ENCODE measurements at regions not wholly inside any gene's neighbourhood (a gene's known extent, or its start where the extent isn't known, plus 50 kb on each side); places are given as distances from the start of the nearest gene placed in this dataset.

DNA sequence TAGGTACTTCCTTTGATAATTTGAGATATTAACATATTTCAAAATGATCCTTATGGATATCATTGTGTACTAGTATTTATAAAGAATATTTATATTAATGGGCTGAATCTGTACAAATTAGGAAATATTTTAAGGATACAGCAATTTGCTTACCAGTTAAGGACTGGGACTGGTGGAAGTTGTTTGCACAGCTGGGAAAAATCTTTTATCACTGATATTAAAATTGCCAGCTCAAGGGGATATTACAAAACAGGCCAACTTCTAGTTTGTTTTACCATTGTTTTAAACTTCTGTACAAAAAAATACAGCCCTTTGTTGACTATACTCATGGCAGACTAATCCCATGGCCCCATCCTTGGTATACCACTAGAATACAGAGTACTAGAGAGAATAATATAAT is 133.2 kb upstream of the DDHD1 start:
- H3K27ac Mint-ChIP-seq: no peak overlapping the region
- H3K4me3 Mint-ChIP-seq: no peak overlapping the region
- peaks cover 30% of the 10 kb centered on the region for H3K9me3 Mint-ChIP-seq
- no peak for DNase-seq
- no peaks in the 10 kb centered on the region for H3K36me3 Mint-ChIP-seq (ENCODE audit: low read depth)
- H3K4me1 Mint-ChIP-seq: no peaks in the 10 kb centered on the region
- TF ChIP-seq, protein P1, sequence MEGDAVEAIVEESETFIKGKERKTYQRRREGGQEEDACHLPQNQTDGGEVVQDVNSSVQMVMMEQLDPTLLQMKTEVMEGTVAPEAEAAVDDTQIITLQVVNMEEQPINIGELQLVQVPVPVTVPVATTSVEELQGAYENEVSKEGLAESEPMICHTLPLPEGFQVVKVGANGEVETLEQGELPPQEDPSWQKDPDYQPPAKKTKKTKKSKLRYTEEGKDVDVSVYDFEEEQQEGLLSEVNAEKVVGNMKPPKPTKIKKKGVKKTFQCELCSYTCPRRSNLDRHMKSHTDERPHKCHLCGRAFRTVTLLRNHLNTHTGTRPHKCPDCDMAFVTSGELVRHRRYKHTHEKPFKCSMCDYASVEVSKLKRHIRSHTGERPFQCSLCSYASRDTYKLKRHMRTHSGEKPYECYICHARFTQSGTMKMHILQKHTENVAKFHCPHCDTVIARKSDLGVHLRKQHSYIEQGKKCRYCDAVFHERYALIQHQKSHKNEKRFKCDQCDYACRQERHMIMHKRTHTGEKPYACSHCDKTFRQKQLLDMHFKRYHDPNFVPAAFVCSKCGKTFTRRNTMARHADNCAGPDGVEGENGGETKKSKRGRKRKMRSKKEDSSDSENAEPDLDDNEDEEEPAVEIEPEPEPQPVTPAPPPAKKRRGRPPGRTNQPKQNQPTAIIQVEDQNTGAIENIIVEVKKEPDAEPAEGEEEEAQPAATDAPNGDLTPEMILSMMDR (IDR thresholded peaks at IDR 0.05): no peak
- H3K27me3 Mint-ChIP-seq (ENCODE audit: low read depth, poor library complexity): no peaks in the 10 kb centered on the region

DNA sequence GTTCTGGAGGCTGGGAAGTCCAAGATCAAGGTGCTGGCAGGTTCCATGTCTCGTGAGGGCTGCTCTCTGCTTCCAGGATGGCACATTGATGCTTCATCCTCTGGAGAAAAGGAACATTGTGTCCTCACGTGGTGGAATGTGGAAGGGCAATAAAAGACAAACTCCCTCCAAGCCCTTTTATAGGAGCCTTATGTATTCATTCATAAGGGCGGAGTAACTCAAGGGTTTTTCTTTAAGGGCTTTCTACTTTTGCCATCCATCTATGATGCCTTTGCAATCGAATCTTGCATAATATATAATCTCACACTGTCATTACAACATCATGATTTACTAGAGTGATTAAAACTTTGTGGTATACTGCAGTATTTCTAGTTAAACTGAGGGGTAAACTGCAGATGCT is 132.7 kb upstream of the DDHD1 start:
- Mint-ChIP-seq H3K27ac (no peak overlapping the region), H3K27me3 (ENCODE audit: low read depth, poor library complexity) (no peaks in the 10 kb centered on the region), H3K36me3 (ENCODE audit: low read depth) (no peaks in the 10 kb centered on the region), H3K4me3 (no peak overlapping the region), H3K9me3 (peaks cover 32% of the 10 kb centered on the region), H3K4me1 (no peaks in the 10 kb centered on the region)
- no peak for DNase-seq
- TF ChIP-seq, protein P1 (IDR thresholded peaks at IDR 0.05): no peak

DNA sequence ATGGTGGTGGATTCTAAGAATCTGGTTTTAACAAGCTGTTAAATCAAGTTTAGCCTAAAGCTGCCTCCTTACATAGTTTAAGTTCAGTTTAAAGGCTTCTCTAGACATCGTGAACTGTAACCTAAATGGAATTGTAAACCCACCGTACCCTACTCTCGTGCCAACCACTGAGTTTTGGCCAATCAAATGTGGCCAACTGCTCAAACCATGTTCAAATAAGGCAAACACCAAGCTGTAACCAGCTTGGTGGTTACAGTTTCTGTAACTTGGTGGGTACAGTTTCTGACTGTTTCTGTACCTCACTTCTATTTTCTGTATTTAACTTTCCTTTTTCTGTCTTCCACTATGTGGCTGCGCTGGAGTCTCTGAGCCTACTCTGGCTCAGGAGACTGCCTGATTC is 131.9 kb upstream of the DDHD1 start:
- H3K4me1 Mint-ChIP-seq: no peaks in the 10 kb centered on the region
- H3K36me3 Mint-ChIP-seq (ENCODE audit: low read depth): no peaks in the 10 kb centered on the region
- no peaks in the 10 kb centered on the region for H3K27me3 Mint-ChIP-seq (ENCODE audit: low read depth, poor library complexity)
- TF ChIP-seq, protein P1 (IDR thresholded peaks at IDR 0.05): no peak
- H3K4me3 Mint-ChIP-seq: no peak overlapping the region
- H3K9me3 Mint-ChIP-seq: peaks cover 31% of the 10 kb centered on the region
- no peak overlapping the region for H3K27ac Mint-ChIP-seq
- DNase-seq: no peak

DNA sequence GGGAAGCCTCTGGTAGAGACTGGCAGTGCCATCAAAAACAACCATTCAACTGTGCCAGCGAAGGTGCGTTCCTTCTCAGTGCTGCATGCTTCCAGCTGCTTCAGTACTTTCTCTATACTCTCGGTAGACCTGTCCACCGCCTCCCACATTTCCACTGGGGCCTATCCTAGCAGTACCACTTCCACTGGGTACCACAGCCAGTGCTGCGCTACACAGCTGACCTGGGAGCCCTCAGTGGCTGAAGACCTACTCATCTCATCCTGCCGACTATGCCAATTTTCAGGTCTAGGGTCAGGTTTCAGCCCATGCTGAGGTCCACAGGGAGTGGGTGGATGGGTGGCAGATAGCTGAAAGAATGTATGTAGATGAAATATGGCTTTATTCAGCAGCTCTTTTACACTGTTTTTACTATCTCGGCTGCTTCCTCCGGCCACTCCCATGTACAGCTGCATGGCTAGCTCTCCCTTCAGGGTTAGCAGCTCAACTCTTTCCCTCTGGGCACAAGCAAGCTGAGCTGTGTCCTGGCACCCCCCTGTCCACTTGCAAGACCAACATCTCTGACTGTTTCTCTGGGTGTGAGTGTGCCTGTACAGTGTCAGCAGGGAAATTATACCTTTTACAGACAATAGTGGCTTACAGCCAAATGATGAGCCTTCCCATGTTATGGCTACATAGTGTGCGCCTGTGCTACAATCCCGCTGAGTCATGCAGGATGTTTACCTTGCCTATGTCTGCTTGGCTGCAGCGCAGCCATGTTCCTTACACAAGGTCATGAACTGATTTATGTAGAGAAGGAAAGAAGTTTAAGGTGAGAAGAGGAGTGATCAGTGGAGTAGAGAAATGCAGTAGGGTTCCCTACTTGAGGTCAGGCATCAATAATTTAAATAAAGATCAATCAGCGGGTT is 125.7 kb upstream of the DDHD1 start:
- DNase-seq: no peak
- no peaks in the 10 kb centered on the region for H3K4me1 Mint-ChIP-seq
- H3K27me3 Mint-ChIP-seq (ENCODE audit: low read depth, poor library complexity): no peaks in the 10 kb centered on the region
- H3K9me3 Mint-ChIP-seq: peaks cover 26% of the 10 kb centered on the region
- H3K27ac Mint-ChIP-seq: peak overlapping the region; percentile 29
- peaks cover 7% of the 10 kb centered on the region for H3K36me3 Mint-ChIP-seq (ENCODE audit: low read depth)
- TF ChIP-seq, protein P1 (IDR thresholded peaks at IDR 0.05): no peak
- no peak overlapping the region for H3K4me3 Mint-ChIP-seq

DNA sequence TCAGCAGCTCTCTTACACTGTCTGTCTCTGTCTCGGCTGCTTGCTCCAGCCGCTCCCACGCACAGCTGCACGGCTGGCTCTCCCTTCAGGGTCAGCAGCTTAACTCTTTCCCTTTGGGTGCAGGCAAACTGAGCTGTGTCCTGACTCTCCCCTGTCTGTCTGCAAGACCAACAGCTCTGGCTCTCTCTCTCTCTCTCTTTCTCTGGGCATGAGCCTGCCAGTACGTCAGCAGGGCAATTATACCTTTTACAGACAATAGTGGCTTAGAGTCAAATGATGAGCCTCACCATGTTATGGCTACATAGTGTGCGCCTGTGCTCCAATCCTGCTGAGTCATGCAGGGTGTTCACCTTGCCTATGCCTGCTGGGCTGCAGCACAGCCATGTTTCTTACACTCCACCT is 120.5 kb upstream of the DDHD1 start:
- Mint-ChIP-seq H3K27ac (no peak overlapping the region), H3K4me1 (no peaks in the 10 kb centered on the region), H3K4me3 (no peak overlapping the region), H3K9me3 (peaks cover 2% of the 10 kb centered on the region), H3K27me3 (ENCODE audit: low read depth, poor library complexity) (no peaks in the 10 kb centered on the region), H3K36me3 (ENCODE audit: low read depth) (no peaks in the 10 kb centered on the region)
- TF ChIP-seq, protein P1 (IDR thresholded peaks at IDR 0.05): no peak
- no peak for DNase-seq

DNA sequence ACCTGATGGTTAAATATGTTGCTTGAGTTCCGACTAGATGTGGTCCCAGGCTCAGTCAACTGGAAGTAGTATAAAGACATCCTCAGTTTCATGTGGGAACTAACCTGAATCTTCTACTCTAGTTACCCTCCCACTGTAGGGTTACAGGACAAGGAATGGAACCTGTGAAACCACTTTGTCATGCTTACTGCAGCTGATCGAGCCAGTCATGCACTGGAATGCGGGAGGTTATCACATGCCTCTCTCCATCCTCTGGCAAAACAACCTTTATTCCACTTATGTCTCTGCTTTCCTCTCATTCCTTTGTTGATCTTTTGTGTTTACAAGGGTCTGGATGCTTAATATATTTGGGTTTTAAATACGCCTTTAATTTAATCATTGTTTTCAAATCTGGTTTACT is 111.9 kb upstream of the DDHD1 start:
- TF ChIP-seq, protein P1 (IDR thresholded peaks at IDR 0.05): no peak
- Mint-ChIP-seq H3K4me1 (no peaks in the 10 kb centered on the region), H3K9me3 (peaks cover 57% of the 10 kb centered on the region), H3K27ac (no peak overlapping the region), H3K4me3 (no peak overlapping the region), H3K27me3 (ENCODE audit: low read depth, poor library complexity) (no peaks in the 10 kb centered on the region), H3K36me3 (ENCODE audit: low read depth) (peaks cover 33% of the 10 kb centered on the region)
- DNase-seq: no peak
